CD4-positive, alpha-beta T cell treated with Interferon alpha-2 for 1 hour (primary cell): ENCODE measurements at regions not wholly inside any gene's neighbourhood (a gene's known extent, or its start where the extent isn't known, plus 50 kb on each side); places are given as distances from the start of the nearest gene placed in this dataset.

Experiments
- DNase-seq, 2 donors: peaks; one replicate each; pipeline ENCODE4 v3.0.0-alpha.2; 2020 to 2022

DNA sequence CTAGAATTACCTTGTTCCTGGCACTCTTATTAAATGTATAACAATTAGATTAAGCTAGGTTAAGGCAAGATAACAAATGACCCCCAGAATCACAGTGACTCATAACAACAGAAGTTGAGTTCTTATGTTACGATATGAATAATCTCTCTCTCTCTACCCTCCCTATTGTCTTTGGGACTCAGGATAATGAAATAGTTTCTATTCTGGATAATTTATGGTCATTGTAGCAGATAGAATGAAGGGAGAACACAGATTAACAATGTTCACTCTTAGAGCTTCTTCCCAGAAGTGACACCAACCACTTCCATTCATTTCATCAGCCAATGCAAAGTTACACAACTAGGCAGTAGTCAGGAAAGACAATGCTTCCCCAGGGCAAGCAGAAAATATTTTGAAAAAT is 334.5 kb downstream of the C11orf87 start:
- no peak for DNase-seq

DNA sequence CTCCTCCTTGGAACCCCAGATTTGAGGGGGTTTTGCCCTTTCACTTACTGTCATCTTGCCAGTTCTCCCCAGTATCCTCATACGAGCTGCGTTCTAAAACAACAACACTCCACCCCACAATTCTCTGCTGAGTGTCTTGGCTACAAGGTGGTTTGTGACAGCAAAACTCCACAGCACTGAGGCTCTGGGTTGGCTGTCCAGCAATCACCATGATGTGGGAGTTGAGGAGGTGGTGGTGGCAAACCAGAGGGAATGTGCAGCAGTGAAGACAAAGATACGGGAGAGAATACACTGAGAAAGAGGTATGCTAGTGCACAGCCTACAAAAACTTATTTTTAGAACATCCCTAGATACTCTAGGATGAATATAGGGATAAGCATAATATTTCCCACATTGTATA is 335.0 kb downstream of the C11orf87 start:
- no peak for DNase-seq

GRCh38 chr11:109762546-109762945 is 330.6 kb upstream of the ZC3H12C start:
- no peak for DNase-seq

- DNase-seq, result no peak
Measured at GRCh38 chr11:109765709-109766311, 327.4 kb upstream of the ZC3H12C start.

- DNase-seq, result no peak
Measured at GRCh38 chr11:109769858-109770257, 323.3 kb upstream of the ZC3H12C start.

- no peak for DNase-seq
Measured at GRCh38 chr11:109770323-109770722, 322.9 kb upstream of the ZC3H12C start.

DNA sequence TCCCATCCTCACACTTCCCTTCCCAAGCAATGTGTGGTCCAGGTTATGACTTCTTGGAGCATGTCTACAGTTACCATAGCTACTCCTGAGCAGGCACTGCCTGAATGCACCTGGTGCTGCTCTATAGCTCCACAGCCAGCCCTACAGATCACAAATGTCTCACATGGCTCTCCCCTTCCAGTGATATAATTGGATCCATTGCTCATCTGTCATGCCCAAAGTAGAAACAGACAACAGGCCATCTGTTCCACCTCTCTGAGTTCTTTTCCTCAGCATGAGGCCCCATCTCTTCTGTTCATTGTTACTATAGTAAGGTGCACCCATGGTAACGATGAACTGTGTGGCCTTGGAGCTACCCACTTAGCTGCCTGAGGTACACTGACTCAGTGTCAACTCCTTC is 320.3 kb upstream of the ZC3H12C start:
- DNase-seq, result no peak

GRCh38 chr11:109775686-109776085 is 317.5 kb upstream of the ZC3H12C start:
- DNase-seq, result no peak

- no peak for DNase-seq
Measured at GRCh38 chr11:109783014-109783413, 310.2 kb upstream of the ZC3H12C start.

GRCh38 chr11:109783840-109784239 is 309.4 kb upstream of the ZC3H12C start:
- DNase-seq, result no peak

DNA sequence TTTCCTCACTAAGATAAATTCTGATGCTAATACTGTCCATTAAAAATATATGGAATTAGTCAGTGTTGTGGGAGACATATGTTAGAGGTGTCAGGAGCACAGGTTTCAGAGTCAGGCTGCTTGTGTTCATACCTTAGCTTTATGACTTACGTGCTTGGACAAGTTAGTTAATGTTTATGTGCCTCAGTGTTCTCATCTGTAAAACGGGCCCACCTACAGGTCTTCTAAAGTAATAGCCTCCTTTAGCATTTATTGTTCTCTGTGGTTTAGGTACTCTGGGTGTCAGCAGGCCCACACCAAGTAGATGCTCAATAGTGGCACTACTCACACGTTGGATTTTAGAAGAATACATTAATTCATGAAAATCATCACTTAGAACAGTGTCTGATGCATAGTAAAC is 308.7 kb upstream of the ZC3H12C start:
- no peak for DNase-seq

GRCh38 chr11:109785198-109785597 is 308.0 kb upstream of the ZC3H12C start:
- DNase-seq, result no peak

DNA sequence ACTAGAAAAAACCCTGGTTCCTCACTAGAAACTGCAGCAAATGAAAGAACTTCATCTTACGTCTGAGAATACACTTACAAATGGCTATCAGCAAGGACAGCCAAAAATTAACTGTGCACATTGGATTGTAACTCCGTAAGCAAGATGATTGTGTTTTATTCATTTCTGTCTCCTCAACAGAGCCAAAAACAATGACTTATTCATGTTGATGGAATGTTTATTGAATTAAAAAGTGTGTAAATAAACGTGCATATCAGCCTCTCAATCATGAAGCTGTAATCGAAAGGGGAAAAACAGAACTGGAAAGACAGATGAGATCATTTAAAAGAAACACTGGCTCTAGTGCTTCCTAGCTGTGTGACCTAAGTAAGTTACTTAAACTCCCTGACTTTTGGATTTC is 307.5 kb upstream of the ZC3H12C start:
- DNase-seq, result no peak

DNA sequence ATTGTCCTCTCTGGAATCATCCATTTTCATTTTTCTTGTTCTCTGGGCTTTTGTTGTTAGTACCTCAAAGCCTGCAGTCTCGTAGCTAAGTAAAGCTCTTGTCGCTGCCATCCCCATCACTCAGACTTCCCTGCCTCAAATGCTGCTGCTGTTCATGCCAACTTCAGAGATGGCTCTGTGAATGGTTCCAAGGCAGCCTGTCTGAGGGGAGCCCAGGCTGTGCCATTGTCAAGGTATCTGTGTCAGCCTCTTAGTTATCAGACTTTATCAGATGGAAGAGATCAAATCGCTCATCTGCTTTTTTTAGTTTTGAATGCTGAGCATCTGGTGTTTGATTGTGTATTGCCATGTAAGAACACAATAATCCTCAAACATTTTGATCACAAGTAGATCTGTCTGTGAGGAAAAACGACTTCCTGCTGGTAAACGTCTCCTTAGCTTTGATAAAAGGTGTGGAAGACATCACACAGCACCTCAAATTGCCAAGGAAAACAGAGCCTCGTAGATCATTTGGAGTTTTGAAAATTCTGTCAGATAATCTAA is 304.2 kb upstream of the ZC3H12C start:
- DNase-seq, result no peak

GRCh38 chr11:109789901-109790300 is 303.3 kb upstream of the ZC3H12C start:
- no peak for DNase-seq

DNA sequence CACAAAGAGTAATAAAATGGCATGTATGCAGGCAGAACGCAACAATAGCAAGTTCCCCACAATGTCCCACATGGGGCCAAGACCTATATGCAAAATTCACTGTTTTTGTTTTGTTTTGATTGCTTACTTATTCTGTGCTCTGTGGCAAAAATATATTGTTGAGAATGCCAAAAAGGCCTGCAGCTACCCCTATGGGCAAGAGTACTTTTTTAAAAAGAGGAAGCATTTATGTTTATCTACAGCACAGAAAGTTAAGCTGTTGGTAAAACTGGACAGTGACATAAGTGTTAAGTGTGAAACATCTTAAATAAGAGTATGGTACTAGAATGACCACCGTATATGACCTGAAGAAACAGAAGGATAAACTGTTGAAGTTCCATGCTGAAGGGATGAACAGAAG is 301.9 kb upstream of the ZC3H12C start:
- no peak for DNase-seq

GRCh38 chr11:109794501-109794900 is 298.7 kb upstream of the ZC3H12C start:
- DNase-seq, result no peak

DNA sequence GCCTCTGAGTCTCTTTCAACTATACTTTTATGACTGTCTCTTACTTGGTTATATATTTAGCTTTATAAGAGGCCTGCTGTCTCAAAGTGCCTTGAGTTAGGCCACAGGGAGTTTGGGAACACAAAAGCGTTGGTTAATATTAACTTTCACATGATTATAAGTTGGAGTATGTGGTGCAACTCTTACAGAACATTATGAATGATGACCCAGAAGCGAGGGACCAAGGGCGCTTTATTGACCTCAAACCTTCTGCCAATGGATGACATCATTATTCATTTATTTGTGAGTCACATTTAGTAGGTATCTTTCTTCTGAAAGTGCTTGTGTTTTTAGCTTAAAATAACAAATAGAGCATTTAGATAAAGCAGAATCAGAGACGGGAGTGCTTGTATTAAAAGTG is 298.0 kb upstream of the ZC3H12C start:
- no peak for DNase-seq

DNA sequence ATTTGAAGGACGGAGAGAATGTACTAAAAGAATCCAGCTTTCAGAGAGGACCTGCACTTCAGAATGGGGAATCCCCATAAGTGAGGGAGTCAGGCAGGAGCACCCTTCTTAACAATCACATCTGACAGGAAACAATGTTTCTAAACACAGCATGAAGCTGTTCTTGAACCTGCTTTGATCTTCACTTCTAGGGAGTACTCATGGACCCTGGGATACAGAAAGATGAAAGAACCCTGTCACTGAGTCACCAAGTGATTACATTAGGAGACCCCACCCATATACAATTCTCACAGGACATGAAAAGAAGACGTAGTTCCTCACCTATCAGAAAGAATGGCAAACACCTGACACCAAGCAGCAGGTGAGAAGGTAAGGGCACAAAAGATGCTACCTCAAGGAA is 296.9 kb upstream of the ZC3H12C start:
- DNase-seq, result no peak

DNA sequence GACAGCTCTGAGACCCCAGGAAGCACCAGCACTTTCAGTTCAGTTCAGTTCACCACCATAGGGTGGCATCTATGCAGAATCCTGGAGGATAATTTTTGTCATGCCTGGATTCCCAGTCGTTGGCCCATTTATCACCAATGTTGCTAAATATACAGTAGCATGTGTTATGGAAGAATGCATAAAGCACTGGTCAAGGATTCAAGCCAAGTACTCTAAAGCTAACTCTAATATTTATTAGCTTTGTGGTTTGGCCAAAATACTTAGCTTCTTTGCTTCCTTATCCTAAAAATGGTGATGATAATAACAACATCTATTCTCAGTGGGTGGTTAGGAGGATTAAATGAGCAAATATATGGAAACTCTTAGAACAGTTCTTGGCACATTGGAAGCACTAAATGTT is 294.7 kb upstream of the ZC3H12C start:
- no peak for DNase-seq

DNA sequence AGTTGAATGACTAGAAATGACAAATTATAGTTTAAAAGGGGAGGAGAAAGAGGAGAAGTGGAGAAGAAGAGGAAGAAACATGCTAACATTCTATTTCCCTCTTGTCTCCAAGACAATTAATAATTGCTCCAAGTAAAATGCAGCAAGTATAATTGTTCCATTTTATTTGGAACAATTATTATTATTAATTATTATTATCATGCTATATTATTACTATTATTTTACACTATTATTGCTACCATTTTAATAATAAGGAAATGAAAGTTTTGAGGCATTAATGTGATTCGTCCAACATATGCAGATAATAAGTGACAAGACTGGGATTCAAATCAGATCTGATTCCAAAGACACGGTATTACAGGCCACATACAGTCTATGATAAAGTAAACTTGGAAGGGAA is 293.6 kb upstream of the ZC3H12C start:
- DNase-seq, result no peak

DNA sequence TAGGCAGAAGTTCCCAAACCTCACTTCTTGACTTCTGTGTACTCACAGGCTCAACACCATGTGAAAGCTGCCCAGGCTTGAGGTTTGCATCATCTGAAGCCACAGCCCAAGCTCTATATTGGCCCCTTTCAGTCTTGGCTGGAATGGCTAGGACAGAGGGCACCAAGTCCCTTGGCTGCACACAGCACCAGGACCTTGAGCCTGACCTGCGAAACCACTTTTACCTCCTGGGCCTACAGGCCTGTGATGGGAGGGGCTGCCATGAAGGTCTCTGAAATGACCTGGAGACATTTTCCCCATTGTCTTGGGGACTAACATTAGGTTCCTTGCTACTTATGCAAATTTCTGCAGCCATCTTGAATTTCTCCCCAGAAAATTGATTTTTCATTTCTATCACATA is 288.3 kb upstream of the ZC3H12C start:
- no peak for DNase-seq

DNA sequence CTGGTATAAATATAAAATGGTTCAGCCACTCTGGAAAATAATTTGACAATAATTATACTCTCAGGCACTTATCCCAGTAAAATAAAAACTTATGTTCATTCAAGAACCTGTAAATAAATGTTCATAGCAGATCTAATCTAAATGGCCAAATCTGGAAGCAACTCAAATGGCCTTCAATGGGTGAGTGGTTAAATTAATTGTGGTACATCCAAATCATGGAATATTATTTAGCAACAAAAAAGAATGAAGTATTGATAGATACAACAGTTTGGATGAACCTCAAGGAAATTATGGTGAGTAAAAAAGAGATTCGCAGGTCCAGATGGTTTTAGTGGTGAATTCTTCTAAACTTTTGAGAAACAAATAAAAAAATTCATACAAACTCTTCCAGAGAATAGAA is 287.0 kb upstream of the ZC3H12C start:
- DNase-seq, result no peak

GRCh38 chr11:109808569-109808968 is 284.6 kb upstream of the ZC3H12C start:
- no peak for DNase-seq

- no peak for DNase-seq
Measured at GRCh38 chr11:109814824-109815223, 278.4 kb upstream of the ZC3H12C start.
